ENCODE measurements at regions not wholly inside any gene's neighbourhood (a gene's known extent, or its start where the extent isn't known, plus 50 kb on each side); places are given as distances from the start of the nearest gene placed in this dataset.

GRCh38 chr21:35436899-35437298, 387.8 kb upstream of the RUNX1 start:
- TF ChIP-seq EZH2phosphoT487 (IDR thresholded peaks at IDR 0.05; ENCODE audit: insufficient read depth, low read depth) (no peak), EZH2 (IDR thresholded peaks at IDR 0.05; ENCODE audit: insufficient read depth, poor library complexity, severe bottlenecking) (no peak)
